ENCODE measurements at regions not wholly inside any gene's neighbourhood (a gene's known extent, or its start where the extent isn't known, plus 50 kb on each side); places are given as distances from the start of the nearest gene placed in this dataset.

DNA sequence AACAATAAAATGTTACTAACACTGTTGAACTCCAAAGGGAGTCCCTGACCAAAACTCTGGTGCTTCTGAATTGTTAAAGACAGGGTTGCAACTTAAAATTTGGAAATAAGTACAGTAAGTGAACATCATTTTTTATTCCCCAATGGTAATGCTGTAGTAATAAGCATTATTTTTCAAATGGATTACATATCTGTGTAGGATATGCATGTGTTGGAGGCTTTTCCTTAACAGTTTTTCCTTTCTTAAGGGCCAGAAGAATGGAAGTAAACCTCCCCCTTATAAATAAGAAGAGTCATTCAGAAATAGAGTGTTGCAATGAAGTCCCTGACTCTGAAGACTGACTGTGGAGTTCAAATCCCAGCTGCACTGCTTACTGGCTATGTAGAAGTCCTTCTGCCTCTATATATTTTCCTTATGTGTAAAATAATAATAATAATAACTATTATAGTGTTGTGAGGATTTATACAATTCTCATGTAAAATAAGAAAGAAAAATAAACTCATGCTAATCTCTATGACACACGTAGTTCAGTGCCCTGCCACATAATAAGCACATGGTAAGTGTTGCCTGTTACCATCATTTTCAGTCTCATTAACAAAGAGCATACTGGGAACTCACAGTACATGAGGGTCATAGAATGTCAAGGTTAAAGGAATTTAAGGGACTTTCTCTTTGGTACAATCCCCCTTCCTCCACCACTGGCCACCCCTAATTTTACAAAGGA, 129.8 kb upstream of the SMLR1 start:
- Histone ChIP-seq H3K27me3 (ENCODE audit: insufficient read depth, poor library complexity, severe bottlenecking) (peaks cover 2% of the 10 kb centered on the region), H3K4me3 (replicated peaks; ENCODE audit: insufficient read depth, low read length) (no peak overlapping the region), H3K27ac (replicated peaks) (no peak overlapping the region)
- no peak for DNase-seq (ENCODE audit: low read depth in 1 of 2, low spot score in 1 of 2)
- TF ChIP-seq REST (IDR thresholded peaks at IDR 0.05; ENCODE audit: insufficient replicate concordance, low read depth) (no peak), POLR2AphosphoS5 (IDR thresholded peaks at IDR 0.05; ENCODE audit: low read depth) (no peak), GABPA (IDR thresholded peaks at IDR 0.05; ENCODE audit: low read depth) (no peak), SPI1 (IDR thresholded peaks at IDR 0.05; ENCODE audit: borderline replicate concordance, low read depth) (no peak)
- TF ChIP-seq, protein P1, sequence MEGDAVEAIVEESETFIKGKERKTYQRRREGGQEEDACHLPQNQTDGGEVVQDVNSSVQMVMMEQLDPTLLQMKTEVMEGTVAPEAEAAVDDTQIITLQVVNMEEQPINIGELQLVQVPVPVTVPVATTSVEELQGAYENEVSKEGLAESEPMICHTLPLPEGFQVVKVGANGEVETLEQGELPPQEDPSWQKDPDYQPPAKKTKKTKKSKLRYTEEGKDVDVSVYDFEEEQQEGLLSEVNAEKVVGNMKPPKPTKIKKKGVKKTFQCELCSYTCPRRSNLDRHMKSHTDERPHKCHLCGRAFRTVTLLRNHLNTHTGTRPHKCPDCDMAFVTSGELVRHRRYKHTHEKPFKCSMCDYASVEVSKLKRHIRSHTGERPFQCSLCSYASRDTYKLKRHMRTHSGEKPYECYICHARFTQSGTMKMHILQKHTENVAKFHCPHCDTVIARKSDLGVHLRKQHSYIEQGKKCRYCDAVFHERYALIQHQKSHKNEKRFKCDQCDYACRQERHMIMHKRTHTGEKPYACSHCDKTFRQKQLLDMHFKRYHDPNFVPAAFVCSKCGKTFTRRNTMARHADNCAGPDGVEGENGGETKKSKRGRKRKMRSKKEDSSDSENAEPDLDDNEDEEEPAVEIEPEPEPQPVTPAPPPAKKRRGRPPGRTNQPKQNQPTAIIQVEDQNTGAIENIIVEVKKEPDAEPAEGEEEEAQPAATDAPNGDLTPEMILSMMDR (IDR thresholded peaks at IDR 0.05; ENCODE audit: insufficient read depth, low read length): no peak

GRCh38 chr6:130697995-130698535, 129.1 kb upstream of the SMLR1 start:
- TF ChIP-seq GABPA (IDR thresholded peaks at IDR 0.05; ENCODE audit: low read depth) (no peak), POLR2AphosphoS5 (IDR thresholded peaks at IDR 0.05; ENCODE audit: low read depth) (no peak)
- TF ChIP-seq, protein P1 (IDR thresholded peaks at IDR 0.05; ENCODE audit: insufficient read depth, low read length): peak; percentile 69
- no peak overlapping the region for H3K4me3 ChIP-seq (replicated peaks; ENCODE audit: insufficient read depth, low read length)
- H3K27ac ChIP-seq (replicated peaks): no peak overlapping the region
- DNase-seq (ENCODE audit: low read depth in 1 of 2, low spot score in 1 of 2): peak in 1 of 2 experiments; percentile 8
- H3K27me3 ChIP-seq (ENCODE audit: insufficient read depth, poor library complexity, severe bottlenecking): peaks cover 2% of the 10 kb centered on the region

DNA sequence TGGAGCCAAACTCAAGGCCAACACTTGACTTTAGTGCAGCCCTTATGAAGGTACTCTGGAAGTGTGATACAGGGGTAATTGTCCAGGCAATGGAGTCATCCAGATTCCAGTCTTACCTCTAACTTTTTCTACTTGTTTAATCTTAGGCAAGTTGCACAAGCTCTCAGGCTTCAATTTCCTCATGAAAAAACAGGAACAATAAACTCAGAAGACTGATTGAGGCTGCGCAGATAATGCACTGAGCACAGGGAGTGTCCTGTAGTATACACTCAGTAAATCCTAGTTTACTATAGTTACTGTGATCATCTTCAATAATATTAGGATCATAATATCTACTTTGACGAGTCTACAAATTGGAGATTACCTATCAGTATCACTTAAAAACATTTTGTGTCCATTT, 127.5 kb upstream of the SMLR1 start:
- Histone ChIP-seq H3K27ac (replicated peaks) (no peak overlapping the region), H3K4me3 (replicated peaks; ENCODE audit: insufficient read depth, low read length) (no peak overlapping the region), H3K27me3 (ENCODE audit: insufficient read depth, poor library complexity, severe bottlenecking) (peaks cover 2% of the 10 kb centered on the region)
- TF ChIP-seq SPI1 (IDR thresholded peaks at IDR 0.05; ENCODE audit: borderline replicate concordance, low read depth): no peak
- TF ChIP-seq GABPA (IDR thresholded peaks at IDR 0.05; ENCODE audit: low read depth): no peak
- TF ChIP-seq POLR2AphosphoS5 (IDR thresholded peaks at IDR 0.05; ENCODE audit: low read depth): no peak
- TF ChIP-seq, protein P1 (IDR thresholded peaks at IDR 0.05; ENCODE audit: insufficient read depth, low read length): no peak
- TF ChIP-seq REST (IDR thresholded peaks at IDR 0.05; ENCODE audit: insufficient replicate concordance, low read depth): no peak
- DNase-seq (ENCODE audit: low read depth in 1 of 2, low spot score in 1 of 2): peak in 1 of 2 experiments; percentile 26
